Lower leg skin (tissue), 3 donors: ENCODE measurements at regions not wholly inside any gene's neighbourhood (a gene's known extent, or its start where the extent isn't known, plus 50 kb on each side); places are given as distances from the start of the nearest gene placed in this dataset.
"Not testable (repeated sequence)": the region's sequence is repeated elsewhere in the genome, so short reads cannot be mapped to it uniquely, and the experiment has no call there.

Experiments
- POLR2A ChIP-seq, 2 donors: fragments of 450-650 bp; IDR thresholded peaks; one replicate each; pipeline ENCODE4 v1.6.1; 2016 to 2017; ENCODE audit warnings: antibody characterized with exemption in 2 of 2, mild to moderate bottlenecking in 1 of 2, moderate library complexity in 1 of 2
- TF ChIP-seq, protein P1 (sequence below), 3 donors: fragments of 450-650 bp; IDR thresholded peaks; one replicate each; pipeline ENCODE4 v1.5.1; 2016; ENCODE audit warnings: antibody characterized with exemption in 3 of 3, mild to moderate bottlenecking in 3 of 3, moderate library complexity in 2 of 3

DNA sequence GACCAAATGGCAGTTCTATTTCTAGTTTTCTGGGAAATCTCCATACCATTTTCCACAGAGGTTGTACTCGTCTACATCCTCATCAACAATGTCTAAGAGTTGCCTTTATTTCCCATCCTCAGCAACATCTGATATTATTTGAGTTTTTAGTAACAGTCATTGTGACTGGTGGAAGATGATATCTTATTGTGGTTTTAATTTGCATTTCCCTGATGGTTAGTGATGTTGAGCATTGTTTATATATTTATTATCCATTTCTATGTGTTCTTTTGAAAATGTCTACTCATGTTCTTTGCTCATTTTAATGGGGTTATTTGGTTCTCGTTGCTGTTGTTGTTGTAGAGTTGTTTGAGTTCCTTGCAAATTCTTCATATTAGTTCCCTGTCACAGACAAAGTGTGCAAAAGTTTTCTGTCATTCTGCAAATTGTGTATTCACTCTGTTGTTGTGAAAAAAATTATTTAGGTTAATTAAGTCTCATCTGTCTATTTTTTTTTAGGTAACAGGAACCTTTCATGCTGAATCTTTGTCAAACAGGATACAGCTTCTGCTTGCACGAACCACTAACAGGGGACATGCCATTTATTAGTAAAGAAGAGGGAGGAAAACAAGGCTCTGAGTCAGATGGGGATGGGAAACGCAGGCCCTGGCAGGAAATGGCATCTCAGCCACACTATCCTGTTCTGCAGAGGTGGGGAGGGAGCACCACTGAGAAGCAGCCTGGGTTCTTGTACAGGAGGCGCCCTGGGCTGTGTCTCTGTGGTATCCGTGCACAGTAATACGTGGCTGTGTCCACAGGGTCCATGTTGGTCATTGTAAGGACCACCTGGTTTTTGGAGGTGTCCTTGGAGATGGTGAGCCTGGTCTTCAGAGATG, 1196.7 kb downstream of the TMEM121 start:
- TF ChIP-seq, protein P1, sequence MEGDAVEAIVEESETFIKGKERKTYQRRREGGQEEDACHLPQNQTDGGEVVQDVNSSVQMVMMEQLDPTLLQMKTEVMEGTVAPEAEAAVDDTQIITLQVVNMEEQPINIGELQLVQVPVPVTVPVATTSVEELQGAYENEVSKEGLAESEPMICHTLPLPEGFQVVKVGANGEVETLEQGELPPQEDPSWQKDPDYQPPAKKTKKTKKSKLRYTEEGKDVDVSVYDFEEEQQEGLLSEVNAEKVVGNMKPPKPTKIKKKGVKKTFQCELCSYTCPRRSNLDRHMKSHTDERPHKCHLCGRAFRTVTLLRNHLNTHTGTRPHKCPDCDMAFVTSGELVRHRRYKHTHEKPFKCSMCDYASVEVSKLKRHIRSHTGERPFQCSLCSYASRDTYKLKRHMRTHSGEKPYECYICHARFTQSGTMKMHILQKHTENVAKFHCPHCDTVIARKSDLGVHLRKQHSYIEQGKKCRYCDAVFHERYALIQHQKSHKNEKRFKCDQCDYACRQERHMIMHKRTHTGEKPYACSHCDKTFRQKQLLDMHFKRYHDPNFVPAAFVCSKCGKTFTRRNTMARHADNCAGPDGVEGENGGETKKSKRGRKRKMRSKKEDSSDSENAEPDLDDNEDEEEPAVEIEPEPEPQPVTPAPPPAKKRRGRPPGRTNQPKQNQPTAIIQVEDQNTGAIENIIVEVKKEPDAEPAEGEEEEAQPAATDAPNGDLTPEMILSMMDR (IDR thresholded peaks at IDR 0.05), result not testable (repeated sequence)
- TF ChIP-seq POLR2A (IDR thresholded peaks at IDR 0.05), result not testable (repeated sequence)
